DOHH2 (cell line): ENCODE measurements at regions not wholly inside any gene's neighbourhood (a gene's known extent, or its start where the extent isn't known, plus 50 kb on each side); places are given as distances from the start of the nearest gene placed in this dataset.
"Not testable (repeated sequence)": the region's sequence is repeated elsewhere in the genome, so short reads cannot be mapped to it uniquely, and the experiment has no call there.

Experiments used
- H3F3A ChIP-seq: fragments of 200-600 bp; sonication (generic), shearing (Covaris generic); 2 replicates; pipeline ENCODE4 v1.6.0; 2016; ENCODE audit warnings: antibody characterized with exemption, mild to moderate bottlenecking; ENCODE audit not compliant: control insufficient read depth, insufficient read depth
- H3K27ac ChIP-seq: fragments of 200-600 bp; sonication (generic); 2 replicates; pipeline ENCODE4 v1.5.1; 2014; ENCODE audit warnings: low read depth, mild to moderate bottlenecking, low read length, moderate library complexity
- H3K27me3 ChIP-seq: fragments of 200-600 bp; sonication (generic); 2 replicates; pipeline ENCODE4 v1.6.1; 2014; ENCODE audit warnings: mild to moderate bottlenecking, low read length, mixed read lengths; ENCODE audit not compliant: control insufficient read depth
- H3K36me3 ChIP-seq: fragments of 200-600 bp; sonication (generic); 2 replicates; pipeline ENCODE4 v1.6.1; 2014; ENCODE audit warnings: mild to moderate bottlenecking, low read length, moderate library complexity, mixed read lengths; ENCODE audit not compliant: control insufficient read depth
- H3K4me1 ChIP-seq: fragments of 200-600 bp; sonication (generic); 2 replicates; pipeline ENCODE4 v1.6.1; 2014; ENCODE audit warnings: mild to moderate bottlenecking, low read length, mixed read lengths; ENCODE audit not compliant: control insufficient read depth
- H3K4me2 ChIP-seq: fragments of 200-600 bp; sonication (generic); 2 replicates; pipeline ENCODE4 v1.6.0; 2014; ENCODE audit warnings: mild to moderate bottlenecking, low read length, moderate library complexity
- H3K4me3 ChIP-seq: fragments of 200-600 bp; sonication (generic); 2 replicates; pipeline ENCODE4 v1.5.1; 2014; ENCODE audit warnings: mild to moderate bottlenecking, low read length, mixed read lengths
- H3K79me2 ChIP-seq: fragments of 200-600 bp; sonication (generic); 2 replicates; pipeline ENCODE4 v1.6.1; 2014; ENCODE audit warnings: mild to moderate bottlenecking, low read length, mixed read lengths; ENCODE audit not compliant: control insufficient read depth
- H3K9me2 ChIP-seq: fragments of 200-600 bp; sonication (generic); replicated peaks from 2 replicates; pipeline ENCODE4 v1.6.1; 2014; ENCODE audit warnings: mild to moderate bottlenecking, low read length, mixed read lengths; ENCODE audit not compliant: control insufficient read depth
- H3K9me3 ChIP-seq: fragments of 200-600 bp; sonication (generic); 2 replicates; pipeline ENCODE4 v1.6.1; 2014; ENCODE audit warnings: antibody characterized with exemption, low read length, mixed read lengths; ENCODE audit not compliant: control insufficient read depth, insufficient read depth
- H4K20me1 ChIP-seq: fragments of 200-600 bp; sonication (generic); 2 replicates; pipeline ENCODE4 v1.6.0; 2014; ENCODE audit warnings: low read depth, mild to moderate bottlenecking, antibody characterized with exemption, low read length, moderate library complexity; ENCODE audit not compliant: control insufficient read depth, insufficient read depth
- CTCF ChIP-seq: fragments of 200-600 bp; sonication (generic); IDR thresholded peaks from one replicate; pipeline ENCODE4 v1.5.1; 2014; ENCODE audit warnings: antibody characterized with exemption, mild to moderate bottlenecking, low read depth, low read length; ENCODE audit not compliant: poor library complexity, severe bottlenecking
- EZH2phosphoT487 ChIP-seq: fragments of 200-600 bp; sonication (generic); IDR thresholded peaks from 2 replicates; pipeline ENCODE4 v1.6.1; 2017; ENCODE audit warnings: borderline replicate concordance, mild to moderate bottlenecking, antibody characterized with exemption, low read length, moderate library complexity, mixed read lengths

GRCh38 chr5:129249886-129250285 lies 155.3 kb downstream of the ISOC1 start:
- Histone ChIP-seq H4K20me1 (no peaks in the 10 kb centered on the region), H3K9me2 (no peaks in the 10 kb centered on the region), H3K27me3 (no peaks in the 10 kb centered on the region), H3K4me3 (no peak overlapping the region), H3K4me1 (no peaks in the 10 kb centered on the region), H3K79me2 (no peaks in the 10 kb centered on the region), H3K9me3 (no peaks in the 10 kb centered on the region), H3K27ac (no peak overlapping the region), H3F3A (no peaks in the 10 kb centered on the region), H3K4me2 (no peak overlapping the region), H3K36me3 (no peaks in the 10 kb centered on the region)
- TF ChIP-seq EZH2phosphoT487 (no peak), CTCF (no peak)

- TF ChIP-seq CTCF (no peak), EZH2phosphoT487 (no peak)
- H3K9me2 ChIP-seq: no peaks in the 10 kb centered on the region
- H3K4me2 ChIP-seq: no peak overlapping the region
- H3K4me3 ChIP-seq: no peak overlapping the region
- H3K27me3 ChIP-seq: no peaks in the 10 kb centered on the region
- H4K20me1 ChIP-seq: no peaks in the 10 kb centered on the region
- no peaks in the 10 kb centered on the region for H3K79me2 ChIP-seq
- H3K27ac ChIP-seq: no peak overlapping the region
- no peaks in the 10 kb centered on the region for H3K4me1 ChIP-seq
- no peaks in the 10 kb centered on the region for H3K9me3 ChIP-seq
- H3F3A ChIP-seq: no peaks in the 10 kb centered on the region
- H3K36me3 ChIP-seq: no peaks in the 10 kb centered on the region
These were observed 176.8 kb downstream of the ISOC1 start for GRCh38 chr5:129271308-129271707.

- H4K20me1 ChIP-seq: no peaks in the 10 kb centered on the region
These were observed 176.1 kb upstream of the ADAMTS19 start for GRCh38 chr5:129284010-129284409.

GRCh38 chr5:129294216-129294615 lies 165.9 kb upstream of the ADAMTS19 start:
- not testable (repeated sequence) for H3K4me1 ChIP-seq, H3K27ac ChIP-seq, H3K79me2 ChIP-seq, H3K36me3 ChIP-seq, H3K9me2 ChIP-seq, H4K20me1 ChIP-seq, H3F3A ChIP-seq, H3K4me2 ChIP-seq, H3K9me3 ChIP-seq, H3K27me3 ChIP-seq, H3K4me3 ChIP-seq

More at GRCh38 chr5:129284010-129284409, 176.1 kb upstream of the ADAMTS19 start:
- Histone ChIP-seq H3K4me2 (no peak overlapping the region), H3K4me1 (no peaks in the 10 kb centered on the region), H3K9me2 (no peaks in the 10 kb centered on the region), H3K9me3 (no peaks in the 10 kb centered on the region), H3K27me3 (no peaks in the 10 kb centered on the region), H3F3A (no peaks in the 10 kb centered on the region), H3K79me2 (no peaks in the 10 kb centered on the region), H3K36me3 (no peaks in the 10 kb centered on the region), H3K27ac (no peak overlapping the region), H3K4me3 (no peak overlapping the region)
- no peak for TF ChIP-seq EZH2phosphoT487
- no peak for TF ChIP-seq CTCF
